ENCODE measurements at regions not wholly inside any gene's neighbourhood (a gene's known extent, or its start where the extent isn't known, plus 50 kb on each side); places are given as distances from the start of the nearest gene placed in this dataset.

DNA sequence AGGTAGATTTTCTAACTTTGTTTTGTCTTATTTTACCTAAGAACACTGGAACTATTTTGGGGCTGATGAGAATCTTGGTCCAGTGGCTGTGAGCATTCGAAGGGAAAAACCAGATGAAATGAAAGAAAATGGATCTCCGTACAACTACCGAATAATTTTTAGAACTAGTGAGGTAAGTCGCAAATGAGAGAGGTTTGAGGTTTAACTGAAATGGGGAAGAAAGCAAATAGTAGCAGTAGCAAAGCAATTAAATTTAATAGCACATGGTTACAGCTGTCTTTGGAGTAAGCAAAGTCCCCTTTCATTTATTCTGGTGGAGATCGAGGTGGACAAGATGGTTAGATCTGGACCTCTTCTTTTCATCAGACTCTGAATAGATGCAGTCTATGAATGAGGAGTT is 313.5 kb upstream of the RGS6 start:
- H3K79me2 ChIP-seq (ENCODE audit: insufficient read depth, low read length) = no peaks in the 10 kb centered on the region
- no peaks in the 10 kb centered on the region for H4K20me1 ChIP-seq (ENCODE audit: insufficient read depth, low read length)
- H3K9me3 ChIP-seq (ENCODE audit: low read length) = no peaks in the 10 kb centered on the region
- H3K9me2 ChIP-seq (ENCODE audit: low read depth, low read length) = no peaks in the 10 kb centered on the region
- H3K4me2 ChIP-seq (ENCODE audit: low read length) = no peak overlapping the region
- no peak for TF ChIP-seq CTCF (IDR thresholded peaks at IDR 0.05; ENCODE audit: low read length)
- no peak for TF ChIP-seq EZH2 (IDR thresholded peaks at IDR 0.05; ENCODE audit: borderline replicate concordance, low read length)
- no peak overlapping the region for H3K27ac ChIP-seq (ENCODE audit: low read depth, low read length, poor library complexity, severe bottlenecking)
- H3K4me1 ChIP-seq (ENCODE audit: insufficient read depth, low read length, severe bottlenecking) = peaks cover 6% of the 10 kb centered on the region
- no peak overlapping the region for H2AFZ ChIP-seq (ENCODE audit: low read length)
- no peaks in the 10 kb centered on the region for H3K36me3 ChIP-seq (ENCODE audit: insufficient read depth, low read length)
- H3K27me3 ChIP-seq (ENCODE audit: insufficient read depth, low read length) = no peaks in the 10 kb centered on the region
- no peaks in the 10 kb centered on the region for H3F3A ChIP-seq (ENCODE audit: insufficient read depth, low read length)
- H3K9ac ChIP-seq (ENCODE audit: low read length) = no peak overlapping the region
- no peak overlapping the region for H3K4me3 ChIP-seq (ENCODE audit: low read depth, low read length, poor library complexity, severe bottlenecking)

GRCh38 chr14:71619472-71619871 is 312.8 kb upstream of the RGS6 start:
- Histone ChIP-seq H3K4me3 (ENCODE audit: low read depth, low read length, poor library complexity, severe bottlenecking) (no peak overlapping the region), H3K9me3 (ENCODE audit: low read length) (no peaks in the 10 kb centered on the region), H3K4me1 (ENCODE audit: insufficient read depth, low read length, severe bottlenecking) (peaks cover 6% of the 10 kb centered on the region), H4K20me1 (ENCODE audit: insufficient read depth, low read length) (no peaks in the 10 kb centered on the region), H3F3A (ENCODE audit: insufficient read depth, low read length) (no peaks in the 10 kb centered on the region), H3K4me2 (ENCODE audit: low read length) (no peak overlapping the region), H3K27me3 (ENCODE audit: insufficient read depth, low read length) (no peaks in the 10 kb centered on the region), H3K36me3 (ENCODE audit: insufficient read depth, low read length) (peaks cover 6% of the 10 kb centered on the region; the same call in 1 of the 2 replicates), H3K9ac (ENCODE audit: low read length) (no peak overlapping the region), H2AFZ (ENCODE audit: low read length) (no peak overlapping the region), H3K79me2 (ENCODE audit: insufficient read depth, low read length) (no peaks in the 10 kb centered on the region), H3K9me2 (ENCODE audit: low read depth, low read length) (no peaks in the 10 kb centered on the region), H3K27ac (ENCODE audit: low read depth, low read length, poor library complexity, severe bottlenecking) (no peak overlapping the region)
- no peak for TF ChIP-seq EZH2 (IDR thresholded peaks at IDR 0.05; ENCODE audit: borderline replicate concordance, low read length)
- no peak for TF ChIP-seq CTCF (IDR thresholded peaks at IDR 0.05; ENCODE audit: low read length)

GRCh38 chr14:71620401-71620800 is 311.8 kb upstream of the RGS6 start:
- Histone ChIP-seq H3K9ac (ENCODE audit: low read length) (no peak overlapping the region), H2AFZ (ENCODE audit: low read length) (no peak overlapping the region), H3K4me1 (ENCODE audit: insufficient read depth, low read length, severe bottlenecking) (peaks cover 6% of the 10 kb centered on the region), H3K27ac (ENCODE audit: low read depth, low read length, poor library complexity, severe bottlenecking) (no peak overlapping the region), H3K9me2 (ENCODE audit: low read depth, low read length) (no peaks in the 10 kb centered on the region), H3F3A (ENCODE audit: insufficient read depth, low read length) (no peaks in the 10 kb centered on the region), H3K79me2 (ENCODE audit: insufficient read depth, low read length) (no peaks in the 10 kb centered on the region), H3K4me3 (ENCODE audit: low read depth, low read length, poor library complexity, severe bottlenecking) (no peak overlapping the region), H3K27me3 (ENCODE audit: insufficient read depth, low read length) (no peaks in the 10 kb centered on the region), H3K4me2 (ENCODE audit: low read length) (no peak overlapping the region), H3K36me3 (ENCODE audit: insufficient read depth, low read length) (peaks cover 11% of the 10 kb centered on the region; the same call in 1 of the 2 replicates), H4K20me1 (ENCODE audit: insufficient read depth, low read length) (no peaks in the 10 kb centered on the region), H3K9me3 (ENCODE audit: low read length) (no peaks in the 10 kb centered on the region)
- TF ChIP-seq CTCF (IDR thresholded peaks at IDR 0.05; ENCODE audit: low read length) (no peak), EZH2 (IDR thresholded peaks at IDR 0.05; ENCODE audit: borderline replicate concordance, low read length) (no peak)

Data from OCI-LY1 (cell line).